Stomach smooth muscle (tissue), 2 donors: ENCODE measurements at regions not wholly inside any gene's neighbourhood (a gene's known extent, or its start where the extent isn't known, plus 50 kb on each side); places are given as distances from the start of the nearest gene placed in this dataset.
A peak's percentile ranks its signal among the peaks of the same experiment; 100 is the strongest.

ENCODE experiments used
- H3K27ac ChIP-seq: one replicate; pipeline ENCODE4 v1.7.0; 2013; ENCODE audit warnings: mild to moderate bottlenecking, low read length, inconsistent platforms
- H3K27me3 ChIP-seq, 2 donors: one replicate each; pipeline ENCODE4 v1.7.0; 2013; ENCODE audit warnings: low read length in 2 of 2; ENCODE audit not compliant: insufficient read depth in 2 of 2, control insufficient read depth in 1 of 2
- H3K36me3 ChIP-seq, 2 donors: one replicate each; pipeline ENCODE4 v1.7.0; 2013; ENCODE audit warnings: low read length in 2 of 2; ENCODE audit not compliant: control insufficient read depth in 2 of 2, insufficient read depth in 2 of 2
- H3K4me1 ChIP-seq: one replicate; pipeline ENCODE4 v1.7.0; 2013; ENCODE audit warnings: low read length; ENCODE audit not compliant: control insufficient read depth, insufficient read depth
- H3K4me3 ChIP-seq, 2 donors: one replicate each; pipeline ENCODE4 v1.7.0; 2013; ENCODE audit warnings: low read length in 2 of 2
- H3K9ac ChIP-seq, 2 donors: one replicate each; pipeline ENCODE4 v1.7.0; 2013; ENCODE audit warnings: low read length in 2 of 2, mild to moderate bottlenecking in 1 of 2
- H3K9me3 ChIP-seq, 2 donors: one replicate each; pipeline ENCODE4 v1.7.0; 2013; ENCODE audit warnings: low read length in 2 of 2; ENCODE audit not compliant: control insufficient read depth in 2 of 2
- donor health status: healthy.
- donor health status: Pancreatic carcinoma.

- Histone ChIP-seq H3K4me1 (peaks cover 4% of the 10 kb centered on the region), H3K36me3 (no peaks in the 10 kb centered on the region), H3K9ac (peak overlapping the region; percentile 55 to 65), H3K27me3 (no peaks in the 10 kb centered on the region), H3K9me3 (no peaks in the 10 kb centered on the region), H3K27ac (peak overlapping the region; percentile 12), H3K4me3 (peak overlapping the region; percentile 62 to 72)
Measured at GRCh38 chr3:150183678-150184425, 213.2 kb upstream of the PFN2 start.

GRCh38 chr3:150180334-150180733 is 209.6 kb upstream of the PFN2 start:
- no peaks in the 10 kb centered on the region for H3K9me3 ChIP-seq
- H3K36me3 ChIP-seq, result no peaks in the 10 kb centered on the region
- H3K9ac ChIP-seq, result no peak overlapping the region
- H3K4me3 ChIP-seq, result no peak overlapping the region
- no peaks in the 10 kb centered on the region for H3K27me3 ChIP-seq
- no peak overlapping the region for H3K27ac ChIP-seq
- H3K4me1 ChIP-seq, result peaks cover 4% of the 10 kb centered on the region

GRCh38 chr3:150179330-150179729 is 208.6 kb upstream of the PFN2 start:
- Histone ChIP-seq H3K9me3 (no peaks in the 10 kb centered on the region), H3K27me3 (no peaks in the 10 kb centered on the region), H3K27ac (no peak overlapping the region), H3K4me1 (peaks cover 2% of the 10 kb centered on the region), H3K36me3 (no peaks in the 10 kb centered on the region), H3K9ac (no peak overlapping the region), H3K4me3 (no peak overlapping the region)

- no peaks in the 10 kb centered on the region for H3K4me1 ChIP-seq
- H3K27me3 ChIP-seq, result no peaks in the 10 kb centered on the region
- H3K36me3 ChIP-seq, result no peaks in the 10 kb centered on the region
- no peak overlapping the region for H3K4me3 ChIP-seq
- H3K9ac ChIP-seq, result no peak overlapping the region
- H3K27ac ChIP-seq, result no peak overlapping the region
- no peaks in the 10 kb centered on the region for H3K9me3 ChIP-seq
Measured at GRCh38 chr3:150177673-150178381, 207.1 kb upstream of the PFN2 start.

- no peaks in the 10 kb centered on the region for H3K36me3 ChIP-seq
- H3K9me3 ChIP-seq, result no peaks in the 10 kb centered on the region
- no peak overlapping the region for H3K4me3 ChIP-seq
- H3K4me1 ChIP-seq, result peaks cover 6% of the 10 kb centered on the region
- no peak overlapping the region for H3K9ac ChIP-seq
- H3K27ac ChIP-seq, result no peak overlapping the region
- H3K27me3 ChIP-seq, result no peaks in the 10 kb centered on the region
Measured at GRCh38 chr3:150174179-150174578, 203.5 kb upstream of the PFN2 start.

GRCh38 chr3:150172356-150172755 is 201.7 kb upstream of the PFN2 start:
- H3K27ac ChIP-seq, result no peak overlapping the region
- H3K4me1 ChIP-seq, result peaks cover 11% of the 10 kb centered on the region
- H3K9me3 ChIP-seq, result no peaks in the 10 kb centered on the region
- no peaks in the 10 kb centered on the region for H3K27me3 ChIP-seq
- H3K36me3 ChIP-seq, result no peaks in the 10 kb centered on the region
- no peak overlapping the region for H3K9ac ChIP-seq
- no peak overlapping the region for H3K4me3 ChIP-seq

- H3K27ac ChIP-seq, result no peak overlapping the region
- H3K9me3 ChIP-seq, result no peaks in the 10 kb centered on the region
- H3K9ac ChIP-seq, result no peak overlapping the region
- no peaks in the 10 kb centered on the region for H3K36me3 ChIP-seq
- no peak overlapping the region for H3K4me3 ChIP-seq
- H3K4me1 ChIP-seq, result peaks cover 11% of the 10 kb centered on the region
- no peaks in the 10 kb centered on the region for H3K27me3 ChIP-seq
Measured at GRCh38 chr3:150170852-150171520, 200.3 kb upstream of the PFN2 start.

- H3K9ac ChIP-seq, result no peak overlapping the region
- H3K27ac ChIP-seq, result no peak overlapping the region
Measured at GRCh38 chr3:150169330-150169940, 198.7 kb upstream of the PFN2 start.

GRCh38 chr3:150168698-150169097 is 198.0 kb upstream of the PFN2 start:
- Histone ChIP-seq H3K4me3 (no peak overlapping the region), H3K36me3 (no peaks in the 10 kb centered on the region), H3K9ac (no peak overlapping the region), H3K27ac (peak overlapping the region; percentile 33), H3K4me1 (peaks cover 11% of the 10 kb centered on the region), H3K9me3 (no peaks in the 10 kb centered on the region), H3K27me3 (no peaks in the 10 kb centered on the region)

More at GRCh38 chr3:150169330-150169940, 198.7 kb upstream of the PFN2 start:
- Histone ChIP-seq H3K9me3 (no peaks in the 10 kb centered on the region), H3K4me3 (no peak overlapping the region), H3K36me3 (no peaks in the 10 kb centered on the region), H3K4me1 (peaks cover 11% of the 10 kb centered on the region), H3K27me3 (no peaks in the 10 kb centered on the region)

GRCh38 chr3:150165396-150166094 is 194.8 kb upstream of the PFN2 start:
- Histone ChIP-seq H3K36me3 (no peaks in the 10 kb centered on the region), H3K9ac (no peak overlapping the region), H3K27ac (no peak overlapping the region), H3K4me1 (peaks cover 5% of the 10 kb centered on the region), H3K4me3 (no peak overlapping the region), H3K27me3 (no peaks in the 10 kb centered on the region), H3K9me3 (no peaks in the 10 kb centered on the region)
